Activated CD8-positive, alpha-beta memory T cell treated with anti-CD3 and anti-CD28 coated beads for 36 hours (primary cell): ENCODE measurements at regions not wholly inside any gene's neighbourhood (a gene's known extent, or its start where the extent isn't known, plus 50 kb on each side); places are given as distances from the start of the nearest gene placed in this dataset.
"Not testable (repeated sequence)": the region's sequence is repeated elsewhere in the genome, so short reads cannot be mapped to it uniquely, and the experiment has no call there.

ENCODE experiments used
- CTCF ChIA-PET: fragments of 350-600 bp; sonication (Branson Sonifier 250); formaldehyde crosslinking; loops from one replicate; lab custom pipeline; 2021; ENCODE audit warnings: antibody characterized with exemption; lab: Charles Lee
- POLR2A ChIA-PET: fragments of 350-600 bp; sonication (Branson Sonifier 250); formaldehyde crosslinking; loops from one replicate; lab custom pipeline; 2021; ENCODE audit warnings: antibody characterized with exemption; lab: Charles Lee

- ChIA-PET POLR2A (no interaction called here), CTCF (interaction anchor here (0.9 kb wide), 1 partner anchor 1222 kb away, joined by 3 read pairs; no protein-coding TSS in a partner anchor)
These were observed 120.8 kb downstream of the OR2B2 start for GRCh38 chr6:27791182-27791943.

GRCh38 chr6:27788376-27788775, 123.8 kb downstream of the OR2B2 start:
- POLR2A ChIA-PET, result not testable (repeated sequence)
- CTCF ChIA-PET, result interaction anchor here (0.6 to 1.6 kb wide), 3 partner anchors 16 to 476 kb away, joined by 3 to 5 read pairs (median 4); no protein-coding TSS in a partner anchor

- ChIA-PET CTCF (interaction anchor here (1.1 kb wide), 1 partner anchor 13 kb away, joined by 4 read pairs; no protein-coding TSS in a partner anchor), POLR2A (no interaction called here)
These were observed 126.1 kb downstream of the OR2B2 start for GRCh38 chr6:27786048-27786447.

GRCh38 chr6:27785294-27785693, 126.9 kb downstream of the OR2B2 start:
- CTCF ChIA-PET, result no interaction called here
- POLR2A ChIA-PET, result no interaction called here

- POLR2A ChIA-PET, result no interaction called here
- CTCF ChIA-PET, result interaction anchor here (1.4 kb wide), 1 partner anchor 18 kb away, joined by 3 read pairs; no protein-coding TSS in a partner anchor
These were observed 129.4 kb downstream of the OR2B2 start for GRCh38 chr6:27782748-27783147.

GRCh38 chr6:27778625-27779417, 133.4 kb downstream of the OR2B2 start:
- ChIA-PET CTCF (no interaction called here), POLR2A (no interaction called here)

GRCh38 chr6:27777614-27778355, 134.4 kb downstream of the OR2B2 start:
- CTCF ChIA-PET, result no interaction called here
- POLR2A ChIA-PET, result no interaction called here

- POLR2A ChIA-PET, result no interaction called here
- CTCF ChIA-PET, result interaction anchor here (0.6 kb wide), 1 partner anchor 424 kb away, joined by 3 read pairs; no protein-coding TSS in a partner anchor
These were observed 135.1 kb downstream of the OR2B2 start for GRCh38 chr6:27777126-27777525.

GRCh38 chr6:27776504-27776903, 135.7 kb downstream of the OR2B2 start:
- ChIA-PET POLR2A (no interaction called here), CTCF (interaction anchor here (0.6 kb wide), 1 partner anchor 423 kb away, joined by 3 read pairs; no protein-coding TSS in a partner anchor)

- ChIA-PET CTCF (no interaction called here), POLR2A (no interaction called here)
These were observed 136.4 kb downstream of the OR2B2 start for GRCh38 chr6:27775796-27776184.

GRCh38 chr6:27775138-27775795, 136.9 kb downstream of the OR2B2 start:
- CTCF ChIA-PET, POLR2A ChIA-PET: not testable (repeated sequence)

GRCh38 chr6:27774264-27774600, 138.0 kb downstream of the OR2B2 start:
- POLR2A ChIA-PET, CTCF ChIA-PET: not testable (repeated sequence)

GRCh38 chr6:27773542-27774263, 138.5 kb downstream of the OR2B2 start:
- POLR2A ChIA-PET, result not testable (repeated sequence)
- CTCF ChIA-PET, result interaction anchor here (1.5 to 1.9 kb wide), 3 partner anchors 19 to 123 kb away, joined by 5 to 13 read pairs (median 8); no protein-coding TSS in a partner anchor

- ChIA-PET POLR2A (interaction anchor here (1.0 to 1.1 kb wide), 3 partner anchors 25 to 122 kb away, joined by 3 to 5 read pairs (median 3); a partner anchor contains a TSS), CTCF (interaction anchor here (0.6 to 2.0 kb wide), 17 partner anchors 10 to 613 kb away, joined by 3 to 16 read pairs (median 4); no protein-coding TSS in a partner anchor)
These were observed 139.8 kb downstream of the OR2B2 start for GRCh38 chr6:27772261-27773001.

GRCh38 chr6:27771235-27771634, 141.0 kb downstream of the OR2B2 start:
- ChIA-PET CTCF (interaction anchor here (1.4 to 2.0 kb wide), 5 partner anchors 9 to 605 kb away, joined by 3 to 16 read pairs (median 10); no protein-coding TSS in a partner anchor), POLR2A (interaction anchor here (1.1 kb wide), 1 partner anchor 26 kb away, joined by 5 read pairs; no protein-coding TSS in a partner anchor)

GRCh38 chr6:27770724-27771123, 141.5 kb downstream of the OR2B2 start:
- ChIA-PET POLR2A (no interaction called here), CTCF (interaction anchor here (0.6 kb wide), 1 partner anchor 1239 kb away, joined by 3 read pairs; no protein-coding TSS in a partner anchor)

GRCh38 chr6:27768556-27768955, 143.6 kb downstream of the OR2B2 start:
- CTCF ChIA-PET, result interaction anchor here (1.0 kb wide), 1 partner anchor 10 kb away, joined by 3 read pairs; no protein-coding TSS in a partner anchor
- POLR2A ChIA-PET, result no interaction called here
